Neural progenitor cell (in vitro differentiated cells): ENCODE measurements at regions not wholly inside any gene's neighbourhood (a gene's known extent, or its start where the extent isn't known, plus 50 kb on each side); places are given as distances from the start of the nearest gene placed in this dataset.
"Not testable (repeated sequence)": the region's sequence is repeated elsewhere in the genome, so short reads cannot be mapped to it uniquely, and the experiment has no call there.

Experiments
- CTCF ChIP-seq: fragments of 200-600 bp; sonication (generic); IDR thresholded peaks from 2 replicates; pipeline ENCODE4 v1.5.1; 2017; ENCODE audit warnings: antibody characterized with exemption, mild to moderate bottlenecking
- EZH2 ChIP-seq: fragments of 200-600 bp; sonication (generic); IDR thresholded peaks from 2 replicates; pipeline ENCODE4 v1.6.1; 2017; ENCODE audit warnings: antibody characterized with exemption, mild to moderate bottlenecking, moderate library complexity
- EZH2phosphoT487 ChIP-seq: fragments of 200-600 bp; sonication (generic); IDR thresholded peaks from 2 replicates; pipeline ENCODE4 v1.6.1; 2017; ENCODE audit warnings: antibody characterized with exemption

- TF ChIP-seq CTCF, EZH2phosphoT487, EZH2: not testable (repeated sequence)
Observed at GRCh38 chr10:22079921-22080320, 76.4 kb upstream of the DNAJC1 start.
